Coronary artery (tissue), 2 donors: ENCODE measurements at regions not wholly inside any gene's neighbourhood (a gene's known extent, or its start where the extent isn't known, plus 50 kb on each side); places are given as distances from the start of the nearest gene placed in this dataset.

Experiments
- DNase-seq: peaks from one replicate; pipeline ENCODE4 v3.0.0-alpha.2; 2017; ENCODE audit warnings: low spot score
- H3K27ac ChIP-seq, 2 donors: fragments of 200-600 bp; sonication (generic); one replicate each; pipeline ENCODE4 v1.5.1; 2016 to 2019
- H3K4me3 ChIP-seq: fragments of 200-600 bp; sonication (generic); 2 replicates; pipeline ENCODE4 v1.5.1; 2016; ENCODE audit warnings: mild to moderate bottlenecking, moderate library complexity
- CTCF ChIP-seq: fragments of 200-600 bp; sonication (generic); IDR thresholded peaks from one replicate; pipeline ENCODE4 v1.5.1; 2019; ENCODE audit warnings: antibody characterized with exemption

- H3K4me3 ChIP-seq: no peak overlapping the region
- no peak for DNase-seq
- TF ChIP-seq CTCF: no peak
- H3K27ac ChIP-seq: no peak overlapping the region
Measured at GRCh38 chr18:60888071-60888624, 445.1 kb upstream of the CDH20 start.

DNA sequence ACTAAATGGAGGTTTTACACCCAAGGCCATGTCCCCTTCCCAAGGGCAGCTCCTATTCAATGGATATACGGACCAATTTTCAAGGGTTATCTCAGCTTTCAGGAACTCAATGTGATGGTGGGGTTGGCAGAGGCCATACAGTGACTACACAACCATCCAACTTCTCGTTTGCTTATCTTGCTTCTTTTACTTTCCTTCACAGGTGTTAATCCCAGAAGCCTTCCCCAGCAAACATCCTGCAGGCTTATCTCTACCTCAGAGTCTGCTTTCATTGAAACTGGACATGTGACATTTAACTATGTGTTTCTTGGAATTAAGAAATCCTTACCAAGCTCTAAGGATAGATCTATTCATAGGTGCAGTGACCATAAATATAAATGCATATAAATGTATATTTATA, 443.8 kb upstream of the CDH20 start:
- H3K27ac ChIP-seq: no peak overlapping the region
- DNase-seq: no peak
- no peak for TF ChIP-seq CTCF
- H3K4me3 ChIP-seq: no peak overlapping the region

- DNase-seq: no peak
- no peak for TF ChIP-seq CTCF
- Histone ChIP-seq H3K4me3 (no peak overlapping the region), H3K27ac (no peak overlapping the region)
Measured at GRCh38 chr18:60891936-60892335, 441.3 kb upstream of the CDH20 start.

GRCh38 chr18:60892441-60892840, 440.8 kb upstream of the CDH20 start:
- Histone ChIP-seq H3K4me3 (no peak overlapping the region), H3K27ac (no peak overlapping the region)
- DNase-seq: no peak
- TF ChIP-seq CTCF: no peak

- no peak for TF ChIP-seq CTCF
- DNase-seq: no peak
- Histone ChIP-seq H3K27ac (no peak overlapping the region), H3K4me3 (no peak overlapping the region)
Measured at GRCh38 chr18:60892855-60893254, 440.4 kb upstream of the CDH20 start.

DNA sequence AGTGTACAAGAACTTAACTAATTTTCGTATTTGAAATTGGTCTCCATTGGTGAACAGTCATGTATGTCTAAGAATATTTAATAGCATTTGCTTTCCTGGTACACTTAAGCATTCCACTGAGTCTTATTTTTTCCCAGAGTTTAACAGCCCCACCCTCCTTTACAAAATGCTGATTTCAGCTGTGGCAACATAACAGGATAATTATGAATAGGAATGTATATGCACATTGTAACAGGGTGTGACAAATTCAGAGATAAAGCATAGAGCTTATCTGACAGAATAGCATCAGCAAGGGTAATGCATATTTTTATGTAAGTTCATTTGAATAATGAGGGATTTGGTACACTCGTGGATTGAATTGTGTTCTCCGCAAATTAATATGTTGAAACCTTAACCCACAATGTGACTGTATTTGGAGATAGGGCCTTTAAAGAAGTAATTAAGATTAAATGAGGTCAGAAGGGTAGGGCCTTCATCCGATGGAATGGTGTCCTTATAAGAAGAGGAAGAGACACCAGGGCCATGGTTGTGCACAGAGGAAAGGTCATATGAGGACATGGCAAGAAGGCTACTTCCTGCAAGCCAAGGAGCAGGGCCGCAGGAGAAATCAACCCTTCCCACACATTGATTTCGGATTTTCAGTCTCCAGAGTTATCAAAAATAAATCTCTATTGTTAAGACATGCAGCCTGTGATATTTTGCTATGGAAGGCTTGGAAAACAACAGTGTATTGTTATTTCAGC, 439.7 kb upstream of the CDH20 start:
- Histone ChIP-seq H3K4me3 (no peak overlapping the region), H3K27ac (no peak overlapping the region)
- no peak for DNase-seq
- TF ChIP-seq CTCF: no peak

- no peak overlapping the region for H3K27ac ChIP-seq
- H3K4me3 ChIP-seq: no peak overlapping the region
- no peak for TF ChIP-seq CTCF
- DNase-seq: no peak
Measured at GRCh38 chr18:60894254-60894945, 438.8 kb upstream of the CDH20 start.
